GM21825 (cell line): ENCODE measurements at regions not wholly inside any gene's neighbourhood (a gene's known extent, or its start where the extent isn't known, plus 50 kb on each side); places are given as distances from the start of the nearest gene placed in this dataset.

Experiments used
- ATAC-seq: cut with Tn5 transposase; IDR thresholded peaks from one replicate; pipeline ENCODE4 v1.9.1; 2021; ENCODE audit warnings: mild to moderate bottlenecking, moderate library complexity; ENCODE audit not compliant: unreplicated experiment

GRCh38 chr2:145677371-145677770 lies 1157.5 kb upstream of the ZEB2 start:
- no peak for ATAC-seq

- no peak for ATAC-seq
These were observed 1154.8 kb upstream of the ZEB2 start for GRCh38 chr2:145674705-145675104.

GRCh38 chr2:145669301-145669700 lies 1149.4 kb upstream of the ZEB2 start:
- ATAC-seq: no peak

- no peak for ATAC-seq
These were observed 1146.6 kb upstream of the ZEB2 start for GRCh38 chr2:145666552-145666951.

- no peak for ATAC-seq
These were observed 1137.3 kb upstream of the ZEB2 start for GRCh38 chr2:145657265-145657664.

GRCh38 chr2:145655165-145655765 lies 1135.3 kb upstream of the ZEB2 start:
- ATAC-seq: no peak

- ATAC-seq: no peak
These were observed 1134.8 kb upstream of the ZEB2 start for GRCh38 chr2:145654746-145655145.

- ATAC-seq: no peak
These were observed 1134.2 kb upstream of the ZEB2 start for GRCh38 chr2:145654156-145654555.

GRCh38 chr2:145653553-145653952 lies 1133.6 kb upstream of the ZEB2 start:
- ATAC-seq: no peak

- no peak for ATAC-seq
These were observed 1132.9 kb upstream of the ZEB2 start for GRCh38 chr2:145652571-145653545.

- ATAC-seq: no peak
These were observed 1132.1 kb upstream of the ZEB2 start for GRCh38 chr2:145652036-145652435.

GRCh38 chr2:145650226-145650625 lies 1130.3 kb upstream of the ZEB2 start:
- no peak for ATAC-seq

- no peak for ATAC-seq
These were observed 1129.1 kb upstream of the ZEB2 start for GRCh38 chr2:145649061-145649460.

- peak; percentile 98 for ATAC-seq
These were observed 1124.9 kb upstream of the ZEB2 start for GRCh38 chr2:145644820-145645302.

GRCh38 chr2:145638675-145639074 lies 1118.8 kb upstream of the ZEB2 start:
- ATAC-seq: peak; percentile 84

GRCh38 chr2:145635706-145636427 lies 1115.9 kb upstream of the ZEB2 start:
- ATAC-seq: no peak

GRCh38 chr2:145631561-145631960 lies 1111.6 kb upstream of the ZEB2 start:
- ATAC-seq: no peak

- ATAC-seq: no peak
These were observed 1106.4 kb upstream of the ZEB2 start for GRCh38 chr2:145626301-145626700.

- no peak for ATAC-seq
These were observed 1105.2 kb upstream of the ZEB2 start for GRCh38 chr2:145625111-145625510.

GRCh38 chr2:145623136-145623535 lies 1103.2 kb upstream of the ZEB2 start:
- ATAC-seq: no peak

GRCh38 chr2:145622285-145622684 lies 1102.4 kb upstream of the ZEB2 start:
- no peak for ATAC-seq
